NK-92 treated with Interleukin-12 subunit alpha and Interleukin-12 subunit beta, amount 100 ng/mL, for 24 hours (cell line): ENCODE measurements at regions not wholly inside any gene's neighbourhood (a gene's known extent, or its start where the extent isn't known, plus 50 kb on each side); places are given as distances from the start of the nearest gene placed in this dataset.

Source experiments
- DNase-seq: peaks from one replicate; lab custom pipeline; 2025; lab: John Stamatoyannopoulos, UW

- no peak for DNase-seq
These were observed 734.1 kb upstream of the WWC1 start for GRCh38 chr5:167557359-167557758.

GRCh38 chr5:167561796-167562195 lies 729.6 kb upstream of the WWC1 start:
- no peak for DNase-seq

- no peak for DNase-seq
These were observed 727.2 kb upstream of the WWC1 start for GRCh38 chr5:167564275-167564674.

GRCh38 chr5:167565189-167565954 lies 726.1 kb upstream of the WWC1 start:
- no peak for DNase-seq

GRCh38 chr5:167570431-167570830 lies 721.0 kb upstream of the WWC1 start:
- no peak for DNase-seq

GRCh38 chr5:167571824-167572223 lies 719.6 kb upstream of the WWC1 start:
- no peak for DNase-seq

GRCh38 chr5:167573370-167574127 lies 717.9 kb upstream of the WWC1 start:
- no peak for DNase-seq

- DNase-seq: no peak
These were observed 717.0 kb upstream of the WWC1 start for GRCh38 chr5:167574464-167574863.

- DNase-seq: no peak
These were observed 716.1 kb upstream of the WWC1 start for GRCh38 chr5:167575330-167575729.

- no peak for DNase-seq
These were observed 715.3 kb upstream of the WWC1 start for GRCh38 chr5:167576126-167576525.

GRCh38 chr5:167576897-167577296 lies 714.5 kb upstream of the WWC1 start:
- no peak for DNase-seq

- no peak for DNase-seq
These were observed 713.8 kb upstream of the WWC1 start for GRCh38 chr5:167577616-167578015.

- no peak for DNase-seq
These were observed 712.3 kb upstream of the WWC1 start for GRCh38 chr5:167578977-167579692.

GRCh38 chr5:167579693-167580055 lies 711.8 kb upstream of the WWC1 start:
- DNase-seq: no peak

GRCh38 chr5:167580608-167581007 lies 710.8 kb upstream of the WWC1 start:
- DNase-seq: no peak

GRCh38 chr5:167582283-167582682 lies 709.2 kb upstream of the WWC1 start:
- no peak for DNase-seq

GRCh38 chr5:167582886-167583285 lies 708.6 kb upstream of the WWC1 start:
- no peak for DNase-seq

GRCh38 chr5:167585184-167585583 lies 706.3 kb upstream of the WWC1 start:
- no peak for DNase-seq

GRCh38 chr5:167587772-167588437 lies 703.5 kb upstream of the WWC1 start:
- DNase-seq: no peak

- DNase-seq: no peak
These were observed 699.3 kb upstream of the WWC1 start for GRCh38 chr5:167592114-167592513.

- no peak for DNase-seq
These were observed 698.0 kb upstream of the WWC1 start for GRCh38 chr5:167593329-167594060.

GRCh38 chr5:167594061-167594435 lies 697.4 kb upstream of the WWC1 start:
- DNase-seq: no peak
